ENCODE measurements at regions not wholly inside any gene's neighbourhood (a gene's known extent, or its start where the extent isn't known, plus 50 kb on each side); places are given as distances from the start of the nearest gene placed in this dataset.

DNA sequence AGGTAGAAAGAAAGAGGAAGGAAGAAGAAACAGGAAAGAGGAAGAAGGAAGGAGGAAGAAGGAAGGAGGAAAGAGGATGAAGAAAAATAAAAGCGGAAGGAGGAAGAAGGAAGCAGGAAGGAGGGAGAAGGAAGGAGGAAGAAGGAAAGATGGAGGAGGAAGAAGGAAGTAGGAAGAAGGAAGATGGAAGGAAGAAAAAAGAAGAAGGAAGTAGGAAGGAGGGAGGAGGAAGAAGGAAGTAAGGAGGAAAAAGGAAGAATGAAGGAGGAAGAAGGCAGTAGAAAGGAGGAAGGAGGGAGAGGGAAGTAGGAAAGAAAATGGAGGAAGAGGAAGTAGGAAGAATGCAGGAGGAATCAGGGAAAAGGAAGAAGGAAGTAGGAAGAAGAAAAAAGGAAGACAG lies 191.1 kb upstream of the TBL1X start:
- TF ChIP-seq KLF1 (tag by site-specific recombination; IDR thresholded peaks at IDR 0.05) = no peak
- no peak for TF ChIP-seq ZBTB7A (tag by site-specific recombination; IDR thresholded peaks at IDR 0.05; ENCODE audit: low read depth)
- TF ChIP-seq, protein P1, sequence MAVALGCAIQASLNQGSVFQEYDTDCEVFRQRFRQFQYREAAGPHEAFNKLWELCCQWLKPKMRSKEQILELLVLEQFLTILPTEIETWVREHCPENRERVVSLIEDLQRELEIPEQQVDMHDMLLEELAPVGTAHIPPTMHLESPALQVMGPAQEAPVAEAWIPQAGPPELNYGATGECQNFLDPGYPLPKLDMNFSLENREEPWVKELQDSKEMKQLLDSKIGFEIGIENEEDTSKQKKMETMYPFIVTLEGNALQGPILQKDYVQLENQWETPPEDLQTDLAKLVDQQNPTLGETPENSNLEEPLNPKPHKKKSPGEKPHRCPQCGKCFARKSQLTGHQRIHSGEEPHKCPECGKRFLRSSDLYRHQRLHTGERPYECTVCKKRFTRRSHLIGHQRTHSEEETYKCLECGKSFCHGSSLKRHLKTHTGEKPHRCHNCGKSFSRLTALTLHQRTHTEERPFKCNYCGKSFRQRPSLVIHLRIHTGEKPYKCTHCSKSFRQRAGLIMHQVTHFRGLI (tag by site-specific recombination; IDR thresholded peaks at IDR 0.05) = no peak
- no peak for TF ChIP-seq ZNF544 (tag by site-specific recombination; IDR thresholded peaks at IDR 0.05)
- no peak for TF ChIP-seq ZNF274 (IDR thresholded peaks at IDR 0.05; ENCODE audit: low read length)
- no peak for TF ChIP-seq ZNF274 (tag by site-specific recombination; IDR thresholded peaks at IDR 0.05; ENCODE audit: borderline replicate concordance)
- TF ChIP-seq YY1 (tag by site-specific recombination; IDR thresholded peaks at IDR 0.05) = no peak
- TF ChIP-seq, protein P2, sequence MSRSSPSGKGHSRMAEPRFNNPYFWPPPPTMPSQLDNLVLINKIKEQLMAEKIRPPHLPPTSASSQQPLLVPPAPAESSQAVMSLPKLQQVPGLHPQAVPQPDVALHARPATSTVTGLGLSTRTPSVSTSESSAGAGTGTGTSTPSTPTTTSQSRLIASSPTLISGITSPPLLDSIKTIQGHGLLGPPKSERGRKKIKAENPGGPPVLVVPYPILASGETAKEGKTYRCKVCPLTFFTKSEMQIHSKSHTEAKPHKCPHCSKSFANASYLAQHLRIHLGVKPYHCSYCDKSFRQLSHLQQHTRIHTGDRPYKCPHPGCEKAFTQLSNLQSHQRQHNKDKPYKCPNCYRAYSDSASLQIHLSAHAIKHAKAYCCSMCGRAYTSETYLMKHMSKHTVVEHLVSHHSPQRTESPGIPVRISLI (tag by site-specific recombination; IDR thresholded peaks at IDR 0.05) = no peak
- TF ChIP-seq ZNF623 (tag by site-specific recombination; IDR thresholded peaks at IDR 0.05) = no peak
- TF ChIP-seq, protein P3, sequence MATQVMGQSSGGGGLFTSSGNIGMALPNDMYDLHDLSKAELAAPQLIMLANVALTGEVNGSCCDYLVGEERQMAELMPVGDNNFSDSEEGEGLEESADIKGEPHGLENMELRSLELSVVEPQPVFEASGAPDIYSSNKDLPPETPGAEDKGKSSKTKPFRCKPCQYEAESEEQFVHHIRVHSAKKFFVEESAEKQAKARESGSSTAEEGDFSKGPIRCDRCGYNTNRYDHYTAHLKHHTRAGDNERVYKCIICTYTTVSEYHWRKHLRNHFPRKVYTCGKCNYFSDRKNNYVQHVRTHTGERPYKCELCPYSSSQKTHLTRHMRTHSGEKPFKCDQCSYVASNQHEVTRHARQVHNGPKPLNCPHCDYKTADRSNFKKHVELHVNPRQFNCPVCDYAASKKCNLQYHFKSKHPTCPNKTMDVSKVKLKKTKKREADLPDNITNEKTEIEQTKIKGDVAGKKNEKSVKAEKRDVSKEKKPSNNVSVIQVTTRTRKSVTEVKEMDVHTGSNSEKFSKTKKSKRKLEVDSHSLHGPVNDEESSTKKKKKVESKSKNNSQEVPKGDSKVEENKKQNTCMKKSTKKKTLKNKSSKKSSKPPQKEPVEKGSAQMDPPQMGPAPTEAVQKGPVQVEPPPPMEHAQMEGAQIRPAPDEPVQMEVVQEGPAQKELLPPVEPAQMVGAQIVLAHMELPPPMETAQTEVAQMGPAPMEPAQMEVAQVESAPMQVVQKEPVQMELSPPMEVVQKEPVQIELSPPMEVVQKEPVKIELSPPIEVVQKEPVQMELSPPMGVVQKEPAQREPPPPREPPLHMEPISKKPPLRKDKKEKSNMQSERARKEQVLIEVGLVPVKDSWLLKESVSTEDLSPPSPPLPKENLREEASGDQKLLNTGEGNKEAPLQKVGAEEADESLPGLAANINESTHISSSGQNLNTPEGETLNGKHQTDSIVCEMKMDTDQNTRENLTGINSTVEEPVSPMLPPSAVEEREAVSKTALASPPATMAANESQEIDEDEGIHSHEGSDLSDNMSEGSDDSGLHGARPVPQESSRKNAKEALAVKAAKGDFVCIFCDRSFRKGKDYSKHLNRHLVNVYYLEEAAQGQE (tag by site-specific recombination; IDR thresholded peaks at IDR 0.05) = no peak
- TF ChIP-seq ZNF10 (tag by site-specific recombination; IDR thresholded peaks at IDR 0.05) = no peak
- TF ChIP-seq, protein P4, sequence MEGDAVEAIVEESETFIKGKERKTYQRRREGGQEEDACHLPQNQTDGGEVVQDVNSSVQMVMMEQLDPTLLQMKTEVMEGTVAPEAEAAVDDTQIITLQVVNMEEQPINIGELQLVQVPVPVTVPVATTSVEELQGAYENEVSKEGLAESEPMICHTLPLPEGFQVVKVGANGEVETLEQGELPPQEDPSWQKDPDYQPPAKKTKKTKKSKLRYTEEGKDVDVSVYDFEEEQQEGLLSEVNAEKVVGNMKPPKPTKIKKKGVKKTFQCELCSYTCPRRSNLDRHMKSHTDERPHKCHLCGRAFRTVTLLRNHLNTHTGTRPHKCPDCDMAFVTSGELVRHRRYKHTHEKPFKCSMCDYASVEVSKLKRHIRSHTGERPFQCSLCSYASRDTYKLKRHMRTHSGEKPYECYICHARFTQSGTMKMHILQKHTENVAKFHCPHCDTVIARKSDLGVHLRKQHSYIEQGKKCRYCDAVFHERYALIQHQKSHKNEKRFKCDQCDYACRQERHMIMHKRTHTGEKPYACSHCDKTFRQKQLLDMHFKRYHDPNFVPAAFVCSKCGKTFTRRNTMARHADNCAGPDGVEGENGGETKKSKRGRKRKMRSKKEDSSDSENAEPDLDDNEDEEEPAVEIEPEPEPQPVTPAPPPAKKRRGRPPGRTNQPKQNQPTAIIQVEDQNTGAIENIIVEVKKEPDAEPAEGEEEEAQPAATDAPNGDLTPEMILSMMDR (tag by site-specific recombination; IDR thresholded peaks at IDR 0.05) = no peak
- TF ChIP-seq, protein P5, sequence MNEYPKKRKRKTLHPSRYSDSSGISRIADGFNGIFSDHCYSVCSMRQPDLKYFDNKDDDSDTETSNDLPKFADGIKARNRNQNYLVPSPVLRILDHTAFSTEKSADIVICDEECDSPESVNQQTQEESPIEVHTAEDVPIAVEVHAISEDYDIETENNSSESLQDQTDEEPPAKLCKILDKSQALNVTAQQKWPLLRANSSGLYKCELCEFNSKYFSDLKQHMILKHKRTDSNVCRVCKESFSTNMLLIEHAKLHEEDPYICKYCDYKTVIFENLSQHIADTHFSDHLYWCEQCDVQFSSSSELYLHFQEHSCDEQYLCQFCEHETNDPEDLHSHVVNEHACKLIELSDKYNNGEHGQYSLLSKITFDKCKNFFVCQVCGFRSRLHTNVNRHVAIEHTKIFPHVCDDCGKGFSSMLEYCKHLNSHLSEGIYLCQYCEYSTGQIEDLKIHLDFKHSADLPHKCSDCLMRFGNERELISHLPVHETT (tag by site-specific recombination; IDR thresholded peaks at IDR 0.05) = no peak
